ENCODE measurements at regions not wholly inside any gene's neighbourhood (a gene's known extent, or its start where the extent isn't known, plus 50 kb on each side); places are given as distances from the start of the nearest gene placed in this dataset.
"Not testable (repeated sequence)": the region's sequence is repeated elsewhere in the genome, so short reads cannot be mapped to it uniquely, and the experiment has no call there.

DNA sequence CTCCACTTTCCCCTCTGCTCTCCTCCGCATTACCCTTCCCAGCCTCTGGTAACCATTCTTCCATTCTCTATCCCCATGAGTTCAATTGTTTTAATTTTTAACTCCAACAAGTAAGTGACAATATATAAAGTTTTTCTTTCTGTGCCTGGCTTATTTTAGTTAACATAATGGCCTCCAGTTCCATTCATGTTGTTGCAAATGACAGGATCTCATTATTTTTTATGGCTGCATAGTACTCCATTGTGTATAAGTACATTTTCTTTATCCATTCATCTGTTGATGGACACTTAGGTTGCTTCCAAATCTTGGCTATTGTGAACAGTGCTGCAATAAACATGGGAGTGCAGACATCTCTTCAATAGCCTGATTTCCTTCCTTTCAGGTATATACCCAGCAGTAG is 918.0 kb downstream of the UQCRFS1 start:
- DNase-seq (ENCODE audit: low spot score) = not testable (repeated sequence)

DNA sequence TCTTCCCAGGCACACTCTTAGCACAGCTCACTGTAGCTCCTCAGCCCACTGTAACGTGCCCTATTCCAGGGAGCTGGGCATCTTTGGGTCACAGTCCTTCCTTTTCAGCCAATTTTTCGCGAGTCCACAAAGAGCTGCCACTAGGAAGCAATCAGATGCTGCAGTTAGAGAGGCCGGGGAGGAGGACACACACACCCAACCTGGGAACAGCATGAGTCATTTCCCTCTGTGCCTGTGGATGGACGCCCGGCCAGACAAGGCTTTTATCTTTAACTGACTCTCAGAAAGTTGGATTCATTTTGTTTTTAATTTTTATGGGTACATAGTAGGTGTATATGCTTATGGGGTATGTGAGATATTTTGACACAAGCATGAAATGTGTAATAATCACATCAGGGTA is 918.6 kb downstream of the UQCRFS1 start:
- DNase-seq (ENCODE audit: low spot score) = no peak

DNA sequence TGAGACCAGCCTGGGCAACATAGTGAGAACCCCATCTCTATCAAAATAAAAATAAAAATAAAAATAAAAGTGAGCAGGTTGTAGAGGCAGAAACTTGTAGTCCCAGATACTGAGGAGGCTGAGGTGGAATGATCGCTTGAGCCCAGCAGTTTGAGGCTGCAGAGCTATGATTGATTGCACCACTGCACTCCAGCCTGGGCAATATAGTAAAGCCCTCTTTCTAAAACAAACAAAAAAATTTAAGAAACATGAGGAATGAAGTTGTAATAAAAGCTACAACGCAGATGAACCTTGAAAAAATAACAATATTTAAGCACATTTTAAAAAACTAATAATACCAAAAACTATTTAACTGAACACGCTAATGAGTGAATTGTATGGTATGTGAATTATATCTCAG is 919.3 kb downstream of the UQCRFS1 start:
- DNase-seq (ENCODE audit: low spot score) = no peak

- DNase-seq (ENCODE audit: low spot score) = no peak
These were observed 920.0 kb downstream of the UQCRFS1 start for GRCh38 chr19:28292822-28293500.

DNA sequence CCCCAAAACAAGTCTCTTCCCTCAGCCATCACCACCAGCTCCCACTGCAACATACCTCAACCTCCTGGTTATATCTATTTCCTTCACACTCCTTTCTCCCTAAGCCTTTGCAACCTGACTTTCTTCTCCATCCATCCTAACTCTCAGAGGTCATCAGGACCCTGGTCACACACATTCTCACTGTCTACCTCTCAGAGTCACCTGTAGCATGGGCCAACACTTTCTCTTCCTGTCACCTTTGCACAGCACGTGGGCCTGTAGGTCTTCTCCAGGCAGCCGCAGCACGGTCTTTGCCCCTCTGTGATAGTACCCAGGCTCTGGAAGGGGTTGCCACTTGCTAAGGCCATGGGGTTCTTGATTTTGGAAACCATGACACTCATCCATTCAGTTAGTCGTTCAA is 921.1 kb downstream of the UQCRFS1 start:
- no peak for DNase-seq (ENCODE audit: low spot score)

- no peak for DNase-seq (ENCODE audit: low spot score)
These were observed 921.8 kb downstream of the UQCRFS1 start for GRCh38 chr19:28290963-28291657.

DNA sequence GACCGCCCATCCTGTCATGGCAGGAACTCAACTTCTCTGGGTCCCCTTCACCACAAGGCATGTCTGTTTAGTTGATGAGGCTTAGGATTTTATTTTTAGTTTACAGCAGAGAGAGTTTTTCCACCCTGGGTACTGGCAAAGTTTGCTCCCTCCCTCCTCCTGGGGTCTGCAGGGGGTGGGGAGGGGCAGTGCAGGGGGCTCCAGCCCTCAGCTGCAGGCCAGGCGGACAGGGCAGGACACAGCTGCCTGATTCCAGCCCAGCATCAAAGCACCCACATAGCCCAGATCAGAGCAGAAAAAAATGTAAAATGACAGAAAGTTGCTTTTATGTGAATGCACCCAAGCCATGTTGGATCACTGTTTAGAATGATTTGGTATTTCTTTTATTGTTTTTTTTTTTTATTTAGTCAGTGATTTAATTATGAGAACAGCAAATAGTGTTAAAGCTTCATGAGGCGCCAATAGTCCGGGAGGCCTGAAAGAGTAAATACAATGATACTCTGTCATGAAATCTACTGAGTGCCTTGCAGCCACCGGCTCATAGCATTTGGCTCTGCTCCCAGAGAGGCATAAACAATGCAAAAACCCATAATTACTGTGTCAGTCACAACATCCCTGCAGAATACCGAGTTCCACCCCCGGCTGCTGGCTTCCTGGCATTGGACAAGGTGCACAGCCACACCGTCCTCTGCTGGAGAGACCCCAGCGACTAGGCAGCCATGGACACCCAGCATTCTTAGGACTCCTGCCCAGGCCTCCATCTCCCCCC is 923.5 kb downstream of the UQCRFS1 start:
- DNase-seq (ENCODE audit: low spot score) = peak; percentile 90

DNA sequence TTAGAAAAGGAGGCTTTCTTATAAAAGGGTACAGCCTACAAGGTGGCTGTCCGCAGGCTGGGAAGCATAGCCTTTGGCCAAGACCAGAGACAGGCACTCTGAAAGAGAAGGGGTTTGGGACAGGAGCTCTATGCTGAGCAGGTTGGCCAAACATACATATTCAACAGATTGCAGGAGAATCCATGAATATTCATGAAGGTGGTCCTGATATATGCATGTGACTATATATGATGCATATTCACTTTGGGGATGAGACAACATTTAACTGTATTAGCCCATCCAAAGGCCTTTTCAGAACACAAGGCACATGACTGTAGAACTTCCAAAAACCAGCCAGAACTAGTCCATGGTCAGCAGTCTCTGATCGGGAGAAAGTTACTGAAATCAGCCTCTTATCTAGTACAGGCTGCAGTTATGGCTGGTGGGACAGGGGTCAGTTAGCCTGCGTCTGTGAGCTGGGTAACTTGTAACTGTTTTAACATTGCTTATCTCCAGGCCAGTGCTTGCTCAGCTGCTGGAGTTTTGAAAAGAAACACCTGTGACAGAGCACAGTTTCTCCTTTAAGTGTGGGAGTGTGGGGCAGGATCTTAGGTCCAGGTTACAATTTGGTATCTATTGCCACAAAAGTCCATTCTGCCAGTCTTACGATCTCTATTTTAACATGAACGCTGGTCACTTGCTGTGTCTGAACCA is 924.2 kb downstream of the UQCRFS1 start:
- DNase-seq (ENCODE audit: low spot score) = no peak

GRCh38 chr19:28285917-28286316 is 927.0 kb downstream of the UQCRFS1 start:
- no peak for DNase-seq (ENCODE audit: low spot score)

DNA sequence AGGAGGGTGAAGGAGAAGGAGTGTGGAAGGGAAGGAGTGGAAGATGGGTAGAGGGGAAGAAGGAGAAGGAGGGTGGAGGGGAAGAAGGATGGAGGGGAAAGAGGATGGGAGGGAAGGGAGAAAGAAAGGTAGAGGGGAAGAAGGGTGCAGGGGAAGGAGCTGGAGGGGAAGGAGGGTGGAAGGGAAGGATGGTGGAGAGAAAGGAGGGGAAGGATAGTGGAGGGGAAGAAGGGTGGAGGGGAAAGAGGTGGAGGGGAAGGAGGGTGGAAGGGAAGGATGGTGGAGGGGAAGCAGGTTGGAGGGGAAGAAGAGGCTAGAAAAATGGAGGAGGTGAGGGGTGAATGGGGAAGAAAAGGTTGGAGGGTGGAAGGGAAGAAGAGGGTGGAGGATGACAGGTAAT is 927.9 kb downstream of the UQCRFS1 start:
- DNase-seq (ENCODE audit: low spot score) = no peak

GRCh38 chr19:28284389-28284788 is 928.6 kb downstream of the UQCRFS1 start:
- no peak for DNase-seq (ENCODE audit: low spot score)

GRCh38 chr19:28283592-28283991 is 929.4 kb downstream of the UQCRFS1 start:
- no peak for DNase-seq (ENCODE audit: low spot score)

- no peak for DNase-seq (ENCODE audit: low spot score)
These were observed 931.3 kb downstream of the UQCRFS1 start for GRCh38 chr19:28281676-28282075.

DNA sequence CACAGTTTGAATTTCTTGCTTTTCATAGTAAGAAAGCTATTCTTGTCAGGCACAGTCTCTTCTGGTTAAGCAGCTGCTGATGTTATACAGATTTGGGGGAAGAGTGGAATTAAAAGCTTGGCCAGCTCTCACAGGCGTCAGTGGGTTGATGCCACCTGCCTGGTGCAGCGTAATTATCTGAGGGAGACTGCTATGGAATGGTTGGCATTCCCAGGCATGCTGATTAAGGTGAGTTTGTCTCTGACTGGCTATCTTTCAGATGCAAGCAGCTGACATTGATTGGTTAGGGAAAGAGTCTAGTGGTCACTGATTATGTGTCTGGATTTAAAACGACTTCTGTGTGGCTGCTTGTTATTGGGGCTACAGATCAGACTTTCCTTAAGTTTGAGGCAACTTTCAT is 948.4 kb downstream of the UQCRFS1 start:
- no peak for DNase-seq (ENCODE audit: low spot score)

- DNase-seq (ENCODE audit: low spot score) = no peak
These were observed 954.1 kb downstream of the UQCRFS1 start for GRCh38 chr19:28258829-28259228.

GRCh38 chr19:28257396-28257795 is 955.6 kb downstream of the UQCRFS1 start:
- DNase-seq (ENCODE audit: low spot score) = no peak

GRCh38 chr19:28247243-28247642 is 965.7 kb downstream of the UQCRFS1 start:
- DNase-seq (ENCODE audit: low spot score) = no peak

DNA sequence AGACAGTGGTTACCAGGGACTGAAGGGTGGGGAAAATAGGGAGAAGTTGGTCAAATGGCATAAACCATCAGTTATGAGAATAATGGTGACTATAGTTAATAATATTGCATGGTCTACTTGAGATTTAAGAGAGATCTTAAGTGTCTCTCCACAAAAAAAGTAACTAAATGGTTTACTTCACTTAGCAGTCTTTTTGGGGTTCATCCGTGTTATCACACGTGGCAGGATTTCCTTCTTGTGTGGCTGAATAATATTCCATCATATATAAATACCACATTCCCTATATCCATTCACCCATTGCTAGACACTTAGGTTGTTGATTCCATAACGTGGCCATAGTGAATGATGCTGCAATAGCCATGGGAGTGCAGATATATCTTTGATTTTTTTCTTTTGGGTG is 967.0 kb downstream of the UQCRFS1 start:
- DNase-seq (ENCODE audit: low spot score) = no peak

- no peak for DNase-seq (ENCODE audit: low spot score)
These were observed 968.0 kb downstream of the UQCRFS1 start for GRCh38 chr19:28244966-28245365.

- peak; percentile 51 for DNase-seq (ENCODE audit: low spot score)
These were observed 970.5 kb downstream of the UQCRFS1 start for GRCh38 chr19:28242317-28242927.

- no peak for DNase-seq (ENCODE audit: low spot score)
These were observed 973.7 kb downstream of the UQCRFS1 start for GRCh38 chr19:28239270-28239669.

DNA sequence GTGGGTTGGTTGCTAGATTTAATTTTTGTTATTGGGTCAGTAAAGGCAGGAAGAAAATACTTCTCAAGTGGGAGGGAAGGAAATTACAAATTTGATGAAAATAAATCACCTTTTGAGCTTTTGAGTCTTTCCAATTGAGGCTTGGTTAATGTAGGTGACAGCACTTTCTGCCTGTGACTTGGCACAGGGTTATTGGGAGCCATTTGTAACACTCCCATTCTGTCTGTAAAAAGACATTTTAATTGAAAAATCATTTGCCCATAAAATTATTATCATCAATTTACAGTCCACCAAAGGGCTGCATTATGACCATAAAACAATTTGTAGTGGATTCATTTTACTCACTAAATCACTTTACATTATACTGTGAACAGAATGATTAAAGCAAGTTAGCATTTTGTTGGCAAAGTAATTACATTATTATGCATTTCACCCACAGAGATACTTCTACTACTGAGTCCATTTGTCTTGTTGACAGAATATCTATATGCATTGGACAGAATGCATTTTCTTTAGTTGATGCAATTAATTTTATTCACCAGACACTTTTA is 974.6 kb downstream of the UQCRFS1 start:
- DNase-seq (ENCODE audit: low spot score) = no peak

All from pons (tissue), 1 donor.